ENCODE measurements at regions not wholly inside any gene's neighbourhood (a gene's known extent, or its start where the extent isn't known, plus 50 kb on each side); places are given as distances from the start of the nearest gene placed in this dataset.

GRCh38 chr7:54837168-54837567, 78.2 kb upstream of the SEC61G start:
- no peak for TF ChIP-seq CTCF (IDR thresholded peaks at IDR 0.05; ENCODE audit: low read depth, low read length, poor library complexity, severe bottlenecking)
- no peak for TF ChIP-seq EZH2phosphoT487 (IDR thresholded peaks at IDR 0.05; ENCODE audit: borderline replicate concordance, low read length)
